A549 (cell line): ENCODE measurements at regions not wholly inside any gene's neighbourhood (a gene's known extent, or its start where the extent isn't known, plus 50 kb on each side); places are given as distances from the start of the nearest gene placed in this dataset.
A peak's percentile ranks its signal among the peaks of the same experiment; 100 is the strongest.

Experiments used
- ATAC-seq, 2 experiments: fragments of 200-7000 bp in 1 of 2; fragments of >200 bp in 1 of 2; cut with Nextera tagmentation in 1 of 2; cut with Tn5 transposase in 1 of 2; 3 replicates each; pipeline versions ENCODE4 v1.8.0 to v1.9.1; 2018 to 2020; ENCODE audit warnings: mild to moderate bottlenecking in 1 of 2, moderate library complexity in 1 of 2
- CTCF ChIA-PET: fragments of 300-600 bp; sonication (Branson Sonifier 250); formaldehyde crosslinking; extraction: SDS; loops from one replicate; lab custom pipeline; 2021; ENCODE audit warnings: antibody characterized with exemption, inconsistent platforms; lab: Yijun Ruan, JAX
- POLR2A ChIA-PET: fragments of 350-600 bp; formaldehyde crosslinking; extraction: SDS; loops from one replicate; lab custom pipeline; 2021; ENCODE audit warnings: antibody characterized with exemption, inconsistent platforms; lab: Yijun Ruan, JAX
- DNase-seq, 2 experiments: peaks; one replicate each; pipeline versions ENCODE4 v3.0.0 to v3.0.0-alpha.2; 2011 to 2016; ENCODE audit warnings: low read depth in 1 of 2, low spot score in 1 of 2
- FAIRE-seq: peaks from 2 replicates; lab custom pipeline; 2011; peaks lifted over from hg19 to GRCh38; lab: Jason Lieb, UNC
- H3K27ac ChIP-seq, 2 experiments: fragments of >200 bp; sonication (Bioruptor Twin); formaldehyde crosslinking; 3 replicates each; pipeline ENCODE4 v1.5.1; 2016 to 2017
- H3K4me1 ChIP-seq: fragments of >200 bp; sonication (Bioruptor Twin); formaldehyde crosslinking; 3 replicates; pipeline ENCODE4 v1.6.1; 2016
- H3K4me2 ChIP-seq: fragments of >200 bp; sonication (Bioruptor Twin); formaldehyde crosslinking; 3 replicates; pipeline ENCODE4 v1.6.1; 2016
- H3K4me3 ChIP-seq: fragments of >200 bp; sonication (Bioruptor Twin); formaldehyde crosslinking; 3 replicates; pipeline ENCODE4 v1.5.1; 2016
- H3K9me3 ChIP-seq: fragments of >200 bp; sonication (Bioruptor Twin); formaldehyde crosslinking; 3 replicates; pipeline ENCODE4 v1.6.1; 2016
- BHLHE40 ChIP-seq: IDR thresholded peaks from 2 replicates; pipeline ENCODE4 v1.6.1; 2012; ENCODE audit warnings: low read depth, low read length, inconsistent platforms
- CEBPB ChIP-seq, 2 experiments: fragments of >200 bp in 1 of 2; sonication (Bioruptor Twin) in 1 of 2; formaldehyde crosslinking in 1 of 2; IDR thresholded peaks; 2 replicates each; pipeline ENCODE4 v1.6.1; 2012 to 2016
- CHD4 ChIP-seq: fragments of 200-600 bp; sonication (generic); IDR thresholded peaks from 2 replicates; pipeline ENCODE4 v1.6.1; 2016; ENCODE audit warnings: antibody characterized with exemption, mild to moderate bottlenecking, borderline replicate concordance
- EHF ChIP-seq: fragments of 250-450 bp; sonication (Bioruptor Pico); IDR thresholded peaks from 2 replicates; pipeline ENCODE4 v1.5.0; 2020; ENCODE audit warnings: mild to moderate bottlenecking
- EHMT2 ChIP-seq: fragments of 200-600 bp; sonication (generic); IDR thresholded peaks from 2 replicates; pipeline ENCODE4 v1.6.1; 2016; ENCODE audit warnings: antibody characterized with exemption, low read depth, mild to moderate bottlenecking, moderate library complexity
- EP300 ChIP-seq, 2 experiments: fragments of >200 bp; sonication (Bioruptor Twin); formaldehyde crosslinking; IDR thresholded peaks; 2 replicates in 1 of 2; 3 replicates in 1 of 2; pipeline ENCODE4 v1.6.1; 2016 to 2017
- ESRRA ChIP-seq: fragments of 150-350 bp; IDR thresholded peaks from 2 replicates; pipeline ENCODE4 v1.6.1; 2014; ENCODE audit warnings: mild to moderate bottlenecking, low read length, borderline replicate concordance
- FOXS1 ChIP-seq: fragments of 250-450 bp; sonication (Bioruptor Pico); IDR thresholded peaks from 2 replicates; pipeline ENCODE4 v1.5.0; 2020; ENCODE audit warnings: mild to moderate bottlenecking, moderate library complexity
- HEYL ChIP-seq: fragments of 250-450 bp; sonication (Bioruptor Pico); IDR thresholded peaks from 2 replicates; pipeline ENCODE4 v1.8.0; 2021; ENCODE audit warnings: mild to moderate bottlenecking, moderate library complexity
- HOXB13 ChIP-seq: fragments of 250-450 bp; sonication (Bioruptor Pico); IDR thresholded peaks from 2 replicates; pipeline ENCODE4 v1.5.0; 2020; ENCODE audit warnings: low read depth, mild to moderate bottlenecking, moderate library complexity
- HOXB5 ChIP-seq: fragments of 250-450 bp; sonication (Bioruptor Pico); IDR thresholded peaks from 2 replicates; pipeline ENCODE4 v1.5.0; 2020; ENCODE audit warnings: mild to moderate bottlenecking, moderate library complexity
- JUN ChIP-seq, 2 experiments: fragments of >200 bp; sonication (Bioruptor Twin); formaldehyde crosslinking; IDR thresholded peaks; 2 replicates in 1 of 2; 3 replicates in 1 of 2; pipeline ENCODE4 v1.6.1; 2016 to 2017
- JUNB ChIP-seq: fragments of >200 bp; sonication (Bioruptor Twin); formaldehyde crosslinking; IDR thresholded peaks from 2 replicates; pipeline ENCODE4 v1.6.1; 2016
- MAFK ChIP-seq: fragments of 450-650 bp; IDR thresholded peaks from 2 replicates; pipeline ENCODE4 v1.6.1; 2014; ENCODE audit not compliant: partially characterized antibody
- NR3C1 ChIP-seq: fragments of >200 bp; sonication (Bioruptor Twin); formaldehyde crosslinking; IDR thresholded peaks from 3 replicates; pipeline ENCODE4 v1.6.1; 2017
- PBX3 ChIP-seq: IDR thresholded peaks from 2 replicates; pipeline ENCODE4 v1.6.1; 2012
- RAD21 ChIP-seq, 2 experiments: fragments of >200 bp in 1 of 2; sonication (Bioruptor Twin) in 1 of 2; formaldehyde crosslinking in 1 of 2; IDR thresholded peaks in 1 of 2; conservative IDR thresholded peaks in 1 of 2; 2 replicates in 1 of 2; 3 replicates in 1 of 2; pipeline ENCODE4 v1.6.1; 2012 to 2018; ENCODE audit warnings: inconsistent platforms in 1 of 2
- RARB ChIP-seq: fragments of 250-450 bp; sonication (Bioruptor Pico); IDR thresholded peaks from 2 replicates; pipeline ENCODE4 v1.8.0; 2021; ENCODE audit warnings: mild to moderate bottlenecking, moderate library complexity
- RFX5 ChIP-seq: fragments of 450-650 bp; IDR thresholded peaks from 2 replicates; pipeline ENCODE4 v1.7.1; 2014; ENCODE audit warnings: antibody characterized with exemption, mild to moderate bottlenecking, moderate library complexity
- SMC3 ChIP-seq: fragments of >200 bp; sonication (Bioruptor Twin); formaldehyde crosslinking; IDR thresholded peaks from 3 replicates; pipeline ENCODE4 v1.6.1; 2018; ENCODE audit warnings: inconsistent platforms
- WGBS: methylation state at CpG from one replicate; pipeline ENCODE4 v1.1.6; 2017; ENCODE audit errors: missing lambda C conversion rate; 5-methylcytosine and 5-hydroxymethylcytosine counted together
- TF ChIP-seq, protein P1 (sequence below): fragments of 450-650 bp; IDR thresholded peaks from 2 replicates; pipeline ENCODE4 v1.6.1; 2014; ENCODE audit warnings: antibody characterized with exemption
- TF ChIP-seq, protein P2 (sequence below): fragments of 250-450 bp; sonication (Bioruptor Pico); IDR thresholded peaks from 2 replicates; pipeline ENCODE4 v1.5.0; 2021; ENCODE audit warnings: mild to moderate bottlenecking, moderate library complexity, borderline replicate concordance

GRCh38 chr7:69237541-69237940 lies 360.7 kb upstream of the AUTS2 start:
- H3K4me3 ChIP-seq, result no peak overlapping the region
- CTCF ChIA-PET, result no interaction called here
- WGBS, result 41% methylated on average over 8 of the region's 8 CpGs

DNA sequence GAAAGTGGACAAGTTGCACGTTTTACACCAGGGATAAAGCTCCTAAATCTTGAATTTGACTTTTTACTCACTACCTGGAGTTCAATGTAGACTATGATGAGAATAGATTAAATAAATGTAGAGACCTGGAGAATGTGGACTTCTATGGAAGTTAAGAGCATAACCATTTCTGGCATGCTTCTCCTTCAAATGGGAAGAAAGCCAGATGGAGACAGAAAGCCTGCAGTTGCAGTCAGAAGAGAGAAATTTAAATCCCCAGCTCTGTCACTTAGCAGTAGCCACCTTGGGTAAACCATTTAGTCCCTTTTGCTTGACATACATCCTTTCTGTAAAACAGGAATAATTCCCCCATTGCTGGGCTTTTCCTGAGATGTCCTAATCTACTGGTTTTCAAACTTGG lies 355.3 kb upstream of the AUTS2 start:
- peak; percentile 28 for FAIRE-seq
- no peak for DNase-seq
- no peak for TF ChIP-seq RAD21 (conservative IDR thresholded peaks at IDR 0.05 in 1 of 2, IDR thresholded peaks at IDR 0.05 in 1 of 2)
- Histone ChIP-seq H3K4me3 (no peak overlapping the region), H3K4me2 (no peak overlapping the region), H3K9me3 (no peaks in the 10 kb centered on the region), H3K4me1 (no peaks in the 10 kb centered on the region), H3K27ac (no peak overlapping the region)
- CTCF ChIA-PET, result no interaction called here
- ATAC-seq, result no peak
- POLR2A ChIA-PET, result no interaction called here
- WGBS, result 8% methylated on average over 1 of the region's 1 CpG

More at GRCh38 chr7:69237541-69237940, 360.7 kb upstream of the AUTS2 start:
- H3K4me1 ChIP-seq, result peaks cover 4% of the 10 kb centered on the region; the same call in 1 of the 3 replicates
- ATAC-seq (no peak), FAIRE-seq (no peak), DNase-seq (no peak)
- no peaks in the 10 kb centered on the region for H3K9me3 ChIP-seq
- H3K27ac ChIP-seq, result no peak overlapping the region
- POLR2A ChIA-PET, result no interaction called here
- no peak overlapping the region for H3K4me2 ChIP-seq
- TF ChIP-seq EHMT2, result no peak
- TF ChIP-seq HEYL (CRISPR knock-in tag), result no peak
- TF ChIP-seq NR3C1, result no peak
- no peak for TF ChIP-seq BHLHE40
- no peak for TF ChIP-seq JUNB
- no peak for TF ChIP-seq ESRRA
- no peak for TF ChIP-seq MAFK
- no peak for TF ChIP-seq CEBPB (IDR thresholded peaks at IDR 0.05)
- TF ChIP-seq HOXB13 (CRISPR knock-in tag), result no peak
- TF ChIP-seq RARB, result no peak
- no peak for TF ChIP-seq JUN (IDR thresholded peaks at IDR 0.05)
- no peak for TF ChIP-seq SMC3
- TF ChIP-seq, all 56 proteins: peak for 0

DNA sequence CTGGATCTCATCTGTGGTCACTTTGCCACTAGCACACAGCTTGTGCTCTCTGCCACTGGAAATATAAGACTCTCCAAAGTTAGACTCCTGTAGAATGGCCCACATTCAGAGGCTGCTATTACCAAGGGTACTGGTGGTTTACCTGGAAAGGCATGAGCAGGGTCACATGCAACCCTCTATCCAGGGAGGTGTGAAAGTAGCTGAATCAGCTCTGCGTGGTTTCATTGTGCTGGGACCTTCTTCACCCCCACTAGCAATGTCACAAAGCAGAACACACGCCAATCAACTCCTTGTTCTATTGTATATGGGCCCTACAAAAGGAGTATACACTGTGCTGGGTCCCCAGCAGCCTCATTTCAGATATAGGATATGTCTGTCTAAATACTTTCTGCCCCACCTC lies 353.6 kb upstream of the AUTS2 start:
- Histone ChIP-seq H3K4me3 (no peak overlapping the region), H3K4me2 (no peak overlapping the region), H3K4me1 (0 out of 3 replicates have a peak, but pooled peaks cover 7% of the 10 kb centered on the region), H3K27ac (no peak overlapping the region), H3K9me3 (no peaks in the 10 kb centered on the region)
- ATAC-seq (no peak), DNase-seq (no peak), FAIRE-seq (no peak)
- TF ChIP-seq RFX5, result no peak
- TF ChIP-seq, protein P1, sequence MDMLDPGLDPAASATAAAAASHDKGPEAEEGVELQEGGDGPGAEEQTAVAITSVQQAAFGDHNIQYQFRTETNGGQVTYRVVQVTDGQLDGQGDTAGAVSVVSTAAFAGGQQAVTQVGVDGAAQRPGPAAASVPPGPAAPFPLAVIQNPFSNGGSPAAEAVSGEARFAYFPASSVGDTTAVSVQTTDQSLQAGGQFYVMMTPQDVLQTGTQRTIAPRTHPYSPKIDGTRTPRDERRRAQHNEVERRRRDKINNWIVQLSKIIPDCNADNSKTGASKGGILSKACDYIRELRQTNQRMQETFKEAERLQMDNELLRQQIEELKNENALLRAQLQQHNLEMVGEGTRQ, result no peak
- TF ChIP-seq EHF (CRISPR knock-in tag), result no peak
- TF ChIP-seq EP300 (IDR thresholded peaks at IDR 0.05), result no peak
- TF ChIP-seq, protein P2, sequence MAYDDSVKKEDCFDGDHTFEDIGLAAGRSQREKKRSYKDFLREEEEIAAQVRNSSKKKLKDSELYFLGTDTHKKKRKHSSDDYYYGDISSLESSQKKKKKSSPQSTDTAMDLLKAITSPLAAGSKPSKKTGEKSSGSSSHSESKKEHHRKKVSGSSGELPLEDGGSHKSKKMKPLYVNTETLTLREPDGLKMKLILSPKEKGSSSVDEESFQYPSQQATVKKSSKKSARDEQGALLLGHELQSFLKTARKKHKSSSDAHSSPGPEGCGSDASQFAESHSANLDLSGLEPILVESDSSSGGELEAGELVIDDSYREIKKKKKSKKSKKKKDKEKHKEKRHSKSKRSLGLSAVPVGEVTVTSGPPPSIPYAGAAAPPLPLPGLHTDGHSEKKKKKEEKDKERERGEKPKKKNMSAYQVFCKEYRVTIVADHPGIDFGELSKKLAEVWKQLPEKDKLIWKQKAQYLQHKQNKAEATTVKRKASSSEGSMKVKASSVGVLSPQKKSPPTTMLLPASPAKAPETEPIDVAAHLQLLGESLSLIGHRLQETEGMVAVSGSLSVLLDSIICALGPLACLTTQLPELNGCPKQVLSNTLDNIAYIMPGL (CRISPR knock-in tag), result no peak
- no peak for TF ChIP-seq CHD4
- TF ChIP-seq HEYL (CRISPR knock-in tag), result no peak
- TF ChIP-seq PBX3, result no peak
- TF ChIP-seq RAD21 (conservative IDR thresholded peaks at IDR 0.05 in 1 of 2, IDR thresholded peaks at IDR 0.05 in 1 of 2), result no peak
- no peak for TF ChIP-seq FOXS1 (CRISPR knock-in tag)
- no peak for TF ChIP-seq HOXB5 (CRISPR knock-in tag)
- no peak for TF ChIP-seq CEBPB (IDR thresholded peaks at IDR 0.05)
- 36% methylated on average over 2 of the region's 2 CpGs for WGBS
- ChIA-PET CTCF (no interaction called here), POLR2A (no interaction called here)
